ENCODE measurements at regions not wholly inside any gene's neighbourhood (a gene's known extent, or its start where the extent isn't known, plus 50 kb on each side); places are given as distances from the start of the nearest gene placed in this dataset.
"Not testable (repeated sequence)": the region's sequence is repeated elsewhere in the genome, so short reads cannot be mapped to it uniquely, and the experiment has no call there.

DNA sequence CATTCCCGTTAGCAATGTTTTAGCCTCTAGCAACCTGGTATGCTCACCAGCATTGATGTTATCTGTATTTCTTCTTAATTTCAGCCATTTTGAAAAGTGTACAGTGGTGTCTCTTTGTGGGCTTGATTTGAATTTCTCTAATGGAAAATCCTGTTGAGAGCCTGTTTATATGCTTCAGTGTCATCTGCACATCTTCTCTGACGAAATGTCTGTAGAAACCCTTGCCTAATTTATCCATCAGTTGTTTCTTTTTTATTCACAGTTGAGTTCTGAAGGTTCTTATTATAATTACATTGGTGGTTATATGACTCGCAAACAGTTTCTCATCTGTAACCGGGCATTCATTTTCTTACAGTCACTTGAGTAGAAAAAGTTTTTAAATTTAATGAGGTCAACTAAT is 1195.5 kb downstream of the TMEM121 start:
- intact Hi-C loops (cut with DNase I); H3K36me3 ChIP-seq; H3K27ac ChIP-seq; DNase-seq; ATAC-seq; H3K4me3 ChIP-seq; H3K27me3 ChIP-seq; H3K9me3 ChIP-seq; H3K4me1 ChIP-seq: not testable (repeated sequence)

GRCh38 chr14:106722813-106723687 is 1196.7 kb downstream of the TMEM121 start:
- H3K27ac ChIP-seq; H3K4me1 ChIP-seq; DNase-seq; H3K36me3 ChIP-seq; H3K4me3 ChIP-seq; intact Hi-C loops (cut with DNase I); ATAC-seq; H3K27me3 ChIP-seq; H3K9me3 ChIP-seq: not testable (repeated sequence)

GRCh38 chr14:106727962-106728361 is 1201.6 kb downstream of the TMEM121 start:
- H3K4me1 ChIP-seq; H3K27ac ChIP-seq; H3K27me3 ChIP-seq; H3K4me3 ChIP-seq; DNase-seq; H3K9me3 ChIP-seq; intact Hi-C loops (cut with DNase I); H3K36me3 ChIP-seq; ATAC-seq: not testable (repeated sequence)

- no peaks in the 10 kb centered on the region for H3K27me3 ChIP-seq
- intact Hi-C loops (cut with DNase I) = no loop called here
- H3K36me3 ChIP-seq = no peaks in the 10 kb centered on the region
- ATAC-seq = no peak
- H3K4me1 ChIP-seq = no peaks in the 10 kb centered on the region
- no peak for DNase-seq
- no peak overlapping the region for H3K27ac ChIP-seq
- H3K4me3 ChIP-seq = no peak overlapping the region
- TF ChIP-seq, protein P1, sequence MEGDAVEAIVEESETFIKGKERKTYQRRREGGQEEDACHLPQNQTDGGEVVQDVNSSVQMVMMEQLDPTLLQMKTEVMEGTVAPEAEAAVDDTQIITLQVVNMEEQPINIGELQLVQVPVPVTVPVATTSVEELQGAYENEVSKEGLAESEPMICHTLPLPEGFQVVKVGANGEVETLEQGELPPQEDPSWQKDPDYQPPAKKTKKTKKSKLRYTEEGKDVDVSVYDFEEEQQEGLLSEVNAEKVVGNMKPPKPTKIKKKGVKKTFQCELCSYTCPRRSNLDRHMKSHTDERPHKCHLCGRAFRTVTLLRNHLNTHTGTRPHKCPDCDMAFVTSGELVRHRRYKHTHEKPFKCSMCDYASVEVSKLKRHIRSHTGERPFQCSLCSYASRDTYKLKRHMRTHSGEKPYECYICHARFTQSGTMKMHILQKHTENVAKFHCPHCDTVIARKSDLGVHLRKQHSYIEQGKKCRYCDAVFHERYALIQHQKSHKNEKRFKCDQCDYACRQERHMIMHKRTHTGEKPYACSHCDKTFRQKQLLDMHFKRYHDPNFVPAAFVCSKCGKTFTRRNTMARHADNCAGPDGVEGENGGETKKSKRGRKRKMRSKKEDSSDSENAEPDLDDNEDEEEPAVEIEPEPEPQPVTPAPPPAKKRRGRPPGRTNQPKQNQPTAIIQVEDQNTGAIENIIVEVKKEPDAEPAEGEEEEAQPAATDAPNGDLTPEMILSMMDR (IDR thresholded peaks at IDR 0.05) = no peak
- H3K9me3 ChIP-seq = no peaks in the 10 kb centered on the region
Observed at GRCh38 chr14:106728611-106729010, 1202.2 kb downstream of the TMEM121 start.

DNA sequence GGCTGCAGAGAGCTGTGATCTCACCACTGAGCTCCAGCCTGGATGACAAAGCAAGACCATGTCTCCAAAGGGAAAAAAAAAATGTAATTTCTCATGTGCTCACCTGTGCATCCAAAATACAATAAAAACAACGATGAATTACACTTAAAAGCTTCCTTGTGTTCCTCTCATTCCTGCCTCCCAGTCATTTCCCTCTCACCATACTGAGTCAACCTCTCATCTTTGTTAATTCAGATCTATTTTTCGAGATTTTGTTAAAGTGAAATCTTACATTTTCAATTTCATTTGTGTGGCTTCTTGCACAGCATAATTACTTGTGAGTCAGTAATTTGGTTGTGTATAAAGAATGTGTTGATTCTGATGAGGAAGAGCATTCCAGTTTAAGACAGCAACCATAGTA is 1203.2 kb downstream of the TMEM121 start:
- no peaks in the 10 kb centered on the region for H3K4me1 ChIP-seq
- H3K4me3 ChIP-seq = no peak overlapping the region
- intact Hi-C loops (cut with DNase I) = no loop called here
- H3K27me3 ChIP-seq = no peaks in the 10 kb centered on the region
- H3K9me3 ChIP-seq = no peaks in the 10 kb centered on the region
- H3K27ac ChIP-seq = no peak overlapping the region
- TF ChIP-seq, protein P1 (IDR thresholded peaks at IDR 0.05) = no peak
- ATAC-seq (no peak), DNase-seq (no peak)
- no peaks in the 10 kb centered on the region for H3K36me3 ChIP-seq

DNA sequence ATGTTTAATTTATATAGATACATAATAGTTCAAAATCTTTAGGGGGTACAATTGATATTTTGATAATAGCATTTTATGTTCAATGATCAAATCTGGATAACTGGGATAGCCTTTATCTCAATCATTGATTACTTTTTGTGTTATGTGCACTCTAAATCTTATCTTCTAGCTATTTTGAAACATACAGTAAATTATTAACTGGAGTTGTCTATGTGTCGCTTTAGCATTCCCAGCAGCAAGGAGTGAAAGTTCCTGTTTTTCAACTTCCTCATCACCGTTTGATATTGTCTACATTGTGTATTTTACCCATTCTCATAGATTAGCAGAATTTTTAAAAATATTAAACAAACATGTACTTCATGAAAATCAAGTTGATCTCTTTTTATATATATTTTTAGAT is 1207.4 kb downstream of the TMEM121 start:
- ATAC-seq = no peak
- intact Hi-C loops (cut with DNase I) = no loop called here
- DNase-seq = no peak
- no peaks in the 10 kb centered on the region for H3K36me3 ChIP-seq
- TF ChIP-seq, protein P1 (IDR thresholded peaks at IDR 0.05) = no peak
- H3K4me1 ChIP-seq = no peaks in the 10 kb centered on the region
- no peaks in the 10 kb centered on the region for H3K27me3 ChIP-seq
- H3K4me3 ChIP-seq = no peak overlapping the region
- no peak overlapping the region for H3K27ac ChIP-seq
- H3K9me3 ChIP-seq = no peaks in the 10 kb centered on the region

- Histone ChIP-seq H3K27ac (no peak overlapping the region), H3K27me3 (no peaks in the 10 kb centered on the region), H3K36me3 (no peaks in the 10 kb centered on the region), H3K4me1 (no peaks in the 10 kb centered on the region), H3K9me3 (no peaks in the 10 kb centered on the region), H3K4me3 (no peak overlapping the region)
- no peak for DNase-seq
- no peak for ATAC-seq
- intact Hi-C loops (cut with DNase I) = no loop called here
- TF ChIP-seq, protein P1 (IDR thresholded peaks at IDR 0.05) = no peak
Observed at GRCh38 chr14:106737021-106737420, 1210.6 kb downstream of the TMEM121 start.

Data from left lung (tissue), 4 donors.